HFFc6 (cell line): ENCODE measurements at regions not wholly inside any gene's neighbourhood (a gene's known extent, or its start where the extent isn't known, plus 50 kb on each side); places are given as distances from the start of the nearest gene placed in this dataset.

Experiments used
- DNase-seq: peaks from one replicate; pipeline ENCODE4 v3.0.0-alpha.2; 2018
- H3K27ac Mint-ChIP-seq: 2 replicates; pipeline ENCODE4 v1.8.0; 2020; ENCODE audit warnings: mild to moderate bottlenecking, mixed read lengths
- H3K27me3 Mint-ChIP-seq: 2 replicates; pipeline ENCODE4 v1.8.0; 2021; ENCODE audit warnings: mild to moderate bottlenecking, moderate library complexity, mixed read lengths; ENCODE audit not compliant: insufficient read depth
- H3K36me3 Mint-ChIP-seq: 2 replicates; pipeline ENCODE4 v1.8.0; 2021; ENCODE audit warnings: low read depth, mixed read lengths
- H3K4me1 Mint-ChIP-seq: 2 replicates; pipeline ENCODE4 v1.8.0; 2020; ENCODE audit warnings: low read depth, mixed read lengths
- H3K4me3 Mint-ChIP-seq: 2 replicates; pipeline ENCODE4 v1.8.0; 2020; ENCODE audit warnings: mild to moderate bottlenecking, moderate library complexity, mixed read lengths
- H3K9me3 Mint-ChIP-seq: 2 replicates; pipeline ENCODE4 v1.8.0; 2020; ENCODE audit warnings: mild to moderate bottlenecking, mixed read lengths
- CTCF ChIP-seq: fragments of 200-600 bp; sonication (generic); IDR thresholded peaks from 2 replicates; pipeline ENCODE4 v1.5.0; 2021; ENCODE audit warnings: antibody characterized with exemption, mild to moderate bottlenecking

- no peak overlapping the region for H3K4me3 Mint-ChIP-seq
- peaks cover 38% of the 10 kb centered on the region for H3K27me3 Mint-ChIP-seq
- H3K9me3 Mint-ChIP-seq = no peaks in the 10 kb centered on the region
- no peak for DNase-seq
- H3K36me3 Mint-ChIP-seq = no peaks in the 10 kb centered on the region
- TF ChIP-seq CTCF = no peak
- H3K4me1 Mint-ChIP-seq = no peaks in the 10 kb centered on the region
- H3K27ac Mint-ChIP-seq = no peak overlapping the region
These were observed 136.2 kb upstream of the ZBTB40 start for GRCh38 chr1:22315315-22316078.

GRCh38 chr1:22317231-22317919 lies 134.3 kb upstream of the ZBTB40 start:
- Mint-ChIP-seq H3K36me3 (no peaks in the 10 kb centered on the region), H3K4me1 (no peaks in the 10 kb centered on the region), H3K4me3 (no peak overlapping the region), H3K27ac (no peak overlapping the region), H3K27me3 (peaks cover 49% of the 10 kb centered on the region), H3K9me3 (no peaks in the 10 kb centered on the region)
- TF ChIP-seq CTCF = peak; percentile 73
- no peak for DNase-seq

GRCh38 chr1:22317920-22318243 lies 133.8 kb upstream of the ZBTB40 start:
- H3K9me3 Mint-ChIP-seq = no peaks in the 10 kb centered on the region
- peaks cover 49% of the 10 kb centered on the region for H3K27me3 Mint-ChIP-seq
- H3K27ac Mint-ChIP-seq = no peak overlapping the region
- TF ChIP-seq CTCF = no peak
- H3K4me1 Mint-ChIP-seq = no peaks in the 10 kb centered on the region
- H3K36me3 Mint-ChIP-seq = no peaks in the 10 kb centered on the region
- no peak overlapping the region for H3K4me3 Mint-ChIP-seq
- DNase-seq = no peak

- H3K4me3 Mint-ChIP-seq = no peak overlapping the region
- peaks cover 49% of the 10 kb centered on the region for H3K27me3 Mint-ChIP-seq
- TF ChIP-seq CTCF = no peak
- H3K36me3 Mint-ChIP-seq = no peaks in the 10 kb centered on the region
- H3K9me3 Mint-ChIP-seq = no peaks in the 10 kb centered on the region
- H3K27ac Mint-ChIP-seq = no peak overlapping the region
- DNase-seq = no peak
- H3K4me1 Mint-ChIP-seq = no peaks in the 10 kb centered on the region
These were observed 133.2 kb upstream of the ZBTB40 start for GRCh38 chr1:22318279-22318981.

- peaks cover 48% of the 10 kb centered on the region for H3K27me3 Mint-ChIP-seq
These were observed 132.0 kb upstream of the ZBTB40 start for GRCh38 chr1:22319608-22320007.

More at GRCh38 chr1:22319608-22320007, 132.0 kb upstream of the ZBTB40 start:
- DNase-seq = no peak
- Mint-ChIP-seq H3K9me3 (no peaks in the 10 kb centered on the region), H3K36me3 (no peaks in the 10 kb centered on the region), H3K4me1 (no peaks in the 10 kb centered on the region), H3K27ac (no peak overlapping the region), H3K4me3 (no peak overlapping the region)
- no peak for TF ChIP-seq CTCF
